ENCODE measurements at regions not wholly inside any gene's neighbourhood (a gene's known extent, or its start where the extent isn't known, plus 50 kb on each side); places are given as distances from the start of the nearest gene placed in this dataset.

GRCh38 chr21:36207577-36208320, 51.1 kb downstream of the DOP1B start:
- no peak for TF ChIP-seq Cebpa-rat (IDR thresholded peaks at IDR 0.05)
- Histone ChIP-seq H3K27ac (no peak overlapping the region), H3K4me3 (no peak overlapping the region), H3K4me2 (no peak overlapping the region), H3K27me3 (no peaks in the 10 kb centered on the region), H3K9ac (no peak overlapping the region), H3K36me3 (peaks cover 23% of the 10 kb centered on the region), H3K4me1 (no peaks in the 10 kb centered on the region), H3K9me3 (no peaks in the 10 kb centered on the region), H4K20me1 (no peaks in the 10 kb centered on the region)

DNA sequence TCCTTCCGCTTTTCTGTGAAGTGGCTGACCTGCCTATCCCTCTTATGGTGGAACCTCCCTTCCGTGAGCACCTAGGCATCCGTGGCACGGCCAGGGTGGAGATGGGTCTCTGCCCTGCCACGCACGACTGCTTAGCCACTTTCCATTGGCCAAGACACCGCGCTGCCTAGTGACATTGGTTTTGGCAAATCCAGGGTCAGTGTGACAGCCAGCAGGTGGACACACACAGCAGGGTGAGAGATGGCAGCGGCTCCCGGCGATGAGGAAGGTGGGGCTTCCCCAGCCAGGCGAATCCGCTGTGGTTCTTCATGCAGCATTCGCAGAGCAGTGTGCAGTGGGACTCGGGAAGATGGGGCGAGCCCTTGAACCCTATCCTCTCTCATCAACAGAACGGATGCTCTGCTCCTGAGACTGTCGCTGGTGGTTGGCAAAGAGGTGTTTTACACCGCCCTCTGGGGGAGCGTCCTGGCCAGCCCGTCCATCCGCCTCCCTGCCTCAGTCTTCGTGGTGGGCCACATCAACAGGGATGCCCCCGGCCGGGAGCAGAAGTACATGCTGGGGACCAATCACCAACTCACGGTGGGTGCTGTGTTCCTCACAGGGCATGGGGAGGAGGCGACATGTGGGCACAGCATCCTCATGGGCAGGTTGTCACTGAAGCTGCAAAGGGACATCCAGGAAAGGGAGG, 51.8 kb downstream of the DOP1B start:
- Histone ChIP-seq H3K27me3 (no peaks in the 10 kb centered on the region), H3K4me1 (no peaks in the 10 kb centered on the region), H4K20me1 (no peaks in the 10 kb centered on the region), H3K27ac (no peak overlapping the region), H3K36me3 (peaks cover 25% of the 10 kb centered on the region), H3K4me2 (no peak overlapping the region), H3K4me3 (no peak overlapping the region), H3K9me3 (no peaks in the 10 kb centered on the region), H3K9ac (no peak overlapping the region)
- TF ChIP-seq Cebpa-rat (IDR thresholded peaks at IDR 0.05) = no peak

DNA sequence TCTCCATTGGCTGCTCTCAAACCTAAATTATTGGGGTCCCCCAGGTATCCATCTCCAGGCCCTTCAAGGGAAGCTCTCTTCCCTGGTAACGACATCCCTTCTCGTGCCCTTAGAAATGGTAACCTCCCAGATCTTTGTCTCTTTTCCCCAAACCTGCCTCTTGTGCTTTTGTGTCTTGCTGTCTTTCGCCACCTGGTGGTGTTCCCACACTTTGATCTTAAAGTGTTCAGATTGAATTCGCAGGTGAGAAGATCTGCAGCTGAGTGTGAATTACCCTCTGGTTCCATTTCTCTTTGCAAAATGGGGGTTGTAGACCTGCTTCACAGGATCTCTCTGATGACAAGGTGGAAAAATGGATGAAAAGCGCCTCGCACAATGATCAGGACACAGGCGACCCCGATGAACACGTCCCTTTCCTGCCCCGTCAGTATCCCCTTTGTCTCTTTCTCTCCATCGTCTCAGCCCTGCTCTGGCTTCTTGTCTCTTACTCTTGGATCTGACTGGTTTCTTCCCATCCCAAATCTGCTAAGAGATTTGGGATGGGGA, 53.1 kb downstream of the DOP1B start:
- Histone ChIP-seq H3K4me3 (no peak overlapping the region), H3K9me3 (no peaks in the 10 kb centered on the region), H3K27ac (no peak overlapping the region), H3K4me2 (no peak overlapping the region), H3K36me3 (peaks cover 35% of the 10 kb centered on the region), H3K27me3 (no peaks in the 10 kb centered on the region), H3K4me1 (no peaks in the 10 kb centered on the region), H3K9ac (no peak overlapping the region), H4K20me1 (no peaks in the 10 kb centered on the region)
- TF ChIP-seq Cebpa-rat (IDR thresholded peaks at IDR 0.05) = no peak

GRCh38 chr21:36210779-36211659, 54.4 kb downstream of the DOP1B start:
- Histone ChIP-seq H3K9me3 (no peaks in the 10 kb centered on the region), H3K27ac (no peak overlapping the region), H4K20me1 (no peaks in the 10 kb centered on the region), H3K4me3 (no peak overlapping the region), H3K9ac (no peak overlapping the region), H3K36me3 (peaks cover 42% of the 10 kb centered on the region), H3K4me1 (no peaks in the 10 kb centered on the region), H3K4me2 (no peak overlapping the region), H3K27me3 (no peaks in the 10 kb centered on the region)
- TF ChIP-seq Cebpa-rat (IDR thresholded peaks at IDR 0.05) = no peak

DNA sequence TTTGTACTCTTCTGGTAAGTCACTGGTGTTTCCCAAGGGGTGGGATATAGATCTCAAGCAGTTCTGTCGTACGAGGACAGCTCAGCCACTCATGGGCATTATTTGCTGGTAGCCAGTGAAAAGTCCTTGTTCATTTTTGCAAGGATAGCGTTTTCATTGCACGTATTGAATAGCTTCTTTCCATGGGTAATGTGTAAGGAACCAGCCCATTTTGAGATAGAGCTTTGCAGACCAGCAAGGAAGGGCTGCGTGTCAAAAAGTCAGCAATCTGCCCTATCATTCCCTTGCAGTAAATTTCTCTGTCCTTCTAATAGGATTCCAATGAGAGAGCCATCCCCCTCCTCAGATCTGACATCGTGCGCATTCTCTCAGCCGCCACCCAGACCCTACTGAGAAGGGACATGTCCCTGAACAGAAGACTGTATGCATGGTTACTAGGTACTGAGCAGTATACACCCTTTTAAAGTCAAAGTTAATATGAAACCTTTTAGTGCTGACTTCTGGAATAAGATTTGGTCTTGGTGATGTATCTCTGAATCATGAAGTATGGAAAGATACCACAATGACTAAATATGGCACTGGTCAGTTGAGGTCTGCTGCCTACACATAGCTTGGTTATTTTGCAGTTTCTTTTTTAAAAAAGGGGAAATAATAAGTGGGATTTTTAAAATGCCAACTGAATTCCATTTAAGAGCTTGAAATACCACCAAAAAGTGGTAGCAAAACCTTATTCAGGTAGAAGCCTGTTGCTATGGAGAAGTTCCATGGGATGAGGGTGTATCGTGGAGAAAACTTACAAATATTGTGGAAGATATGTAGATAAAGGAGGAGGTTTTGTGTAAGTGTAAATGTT, 55.3 kb downstream of the DOP1B start:
- H3K9ac ChIP-seq = no peak overlapping the region
- no peak overlapping the region for H3K4me2 ChIP-seq
- no peak for TF ChIP-seq Cebpa-rat (IDR thresholded peaks at IDR 0.05)
- H3K27me3 ChIP-seq = no peaks in the 10 kb centered on the region
- no peak overlapping the region for H3K4me3 ChIP-seq
- H4K20me1 ChIP-seq = no peaks in the 10 kb centered on the region
- no peak overlapping the region for H3K27ac ChIP-seq
- H3K4me1 ChIP-seq = no peaks in the 10 kb centered on the region
- peaks cover 49% of the 10 kb centered on the region for H3K36me3 ChIP-seq
- H3K9me3 ChIP-seq = no peaks in the 10 kb centered on the region

GRCh38 chr21:36212513-36212780, 55.8 kb downstream of the DOP1B start:
- no peak for TF ChIP-seq Cebpa-rat (IDR thresholded peaks at IDR 0.05)
- Histone ChIP-seq H3K4me1 (no peaks in the 10 kb centered on the region), H3K4me2 (no peak overlapping the region), H3K27ac (no peak overlapping the region), H3K9me3 (no peaks in the 10 kb centered on the region), H4K20me1 (no peaks in the 10 kb centered on the region), H3K9ac (no peak overlapping the region), H3K36me3 (peaks cover 54% of the 10 kb centered on the region), H3K27me3 (no peaks in the 10 kb centered on the region), H3K4me3 (no peak overlapping the region)

GRCh38 chr21:36214561-36214960, 57.9 kb downstream of the DOP1B start:
- Histone ChIP-seq H3K4me3 (no peak overlapping the region), H3K27ac (no peak overlapping the region), H3K27me3 (no peaks in the 10 kb centered on the region), H3K4me1 (no peaks in the 10 kb centered on the region), H3K4me2 (no peak overlapping the region), H3K9me3 (no peaks in the 10 kb centered on the region), H3K36me3 (peaks cover 69% of the 10 kb centered on the region), H3K9ac (no peak overlapping the region), H4K20me1 (no peaks in the 10 kb centered on the region)
- no peak for TF ChIP-seq Cebpa-rat (IDR thresholded peaks at IDR 0.05)

DNA sequence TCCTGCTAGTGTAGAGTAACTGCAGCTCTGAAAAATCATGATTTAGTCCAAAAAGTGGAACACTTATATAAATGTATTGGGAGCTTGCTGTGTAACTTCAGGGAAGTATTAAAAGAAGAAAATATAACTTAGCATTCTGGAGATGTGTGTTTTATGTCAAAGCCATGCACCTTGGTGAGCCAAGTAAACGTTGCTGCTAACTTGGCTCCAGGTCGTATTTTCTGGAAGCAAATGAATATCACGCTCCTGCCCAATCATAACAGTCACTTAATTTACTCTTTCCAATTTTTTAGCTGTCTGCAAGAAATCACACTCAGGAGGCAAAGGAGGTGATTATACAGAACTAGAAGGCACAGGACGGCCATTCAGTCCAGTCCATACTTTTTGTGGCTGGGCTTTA, 61.1 kb downstream of the DOP1B start:
- H3K9me3 ChIP-seq = no peaks in the 10 kb centered on the region
- H3K27ac ChIP-seq = no peak overlapping the region
- peaks cover 63% of the 10 kb centered on the region for H3K36me3 ChIP-seq
- H3K4me2 ChIP-seq = no peak overlapping the region
- no peak overlapping the region for H3K4me3 ChIP-seq
- H3K27me3 ChIP-seq = no peaks in the 10 kb centered on the region
- no peak for TF ChIP-seq Cebpa-rat (IDR thresholded peaks at IDR 0.05)
- H4K20me1 ChIP-seq = no peaks in the 10 kb centered on the region
- no peaks in the 10 kb centered on the region for H3K4me1 ChIP-seq
- H3K9ac ChIP-seq = no peak overlapping the region

DNA sequence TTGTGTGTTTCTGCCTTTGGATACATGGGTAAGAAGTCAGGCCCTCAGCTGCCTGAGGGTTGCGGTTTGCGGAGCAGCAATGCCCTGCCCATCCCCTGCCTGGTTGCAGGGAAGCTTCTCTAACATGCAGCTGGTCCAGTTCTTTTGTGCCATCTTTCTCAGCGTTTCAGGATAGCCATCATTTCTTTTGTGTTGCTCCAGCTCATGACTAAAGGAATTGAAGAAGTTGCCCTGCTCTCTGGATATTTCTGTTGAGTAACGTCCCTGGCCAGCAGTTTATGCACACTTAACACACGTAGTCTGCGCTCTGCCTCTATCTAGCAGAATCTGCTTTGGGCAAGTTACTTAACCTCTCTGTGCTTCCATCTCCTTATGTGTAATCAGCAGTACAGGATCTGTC, 62.1 kb downstream of the DOP1B start:
- TF ChIP-seq Cebpa-rat (IDR thresholded peaks at IDR 0.05) = no peak
- Histone ChIP-seq H3K36me3 (peaks cover 59% of the 10 kb centered on the region), H4K20me1 (no peaks in the 10 kb centered on the region), H3K27ac (no peak overlapping the region), H3K4me1 (no peaks in the 10 kb centered on the region), H3K27me3 (no peaks in the 10 kb centered on the region), H3K4me2 (no peak overlapping the region), H3K9me3 (no peaks in the 10 kb centered on the region), H3K9ac (no peak overlapping the region), H3K4me3 (no peak overlapping the region)
